Loucy (cell line): ENCODE measurements at regions not wholly inside any gene's neighbourhood (a gene's known extent, or its start where the extent isn't known, plus 50 kb on each side); places are given as distances from the start of the nearest gene placed in this dataset.

Experiments used
- H2AFZ ChIP-seq: fragments of 200-600 bp; sonication (generic); 2 replicates; pipeline ENCODE4 v1.6.0; 2016; ENCODE audit warnings: antibody characterized with exemption, mild to moderate bottlenecking, low read length, moderate library complexity
- H3F3A ChIP-seq: fragments of 200-600 bp; 2 replicates; pipeline ENCODE4 v1.6.0; 2016; ENCODE audit warnings: antibody characterized with exemption, low read depth, mild to moderate bottlenecking
- H3K27me3 ChIP-seq: fragments of 200-600 bp; sonication (generic); 2 replicates; pipeline ENCODE4 v1.6.1; 2014; ENCODE audit warnings: low read length, mild to moderate bottlenecking; ENCODE audit not compliant: insufficient read depth, poor library complexity, severe bottlenecking
- H3K36me3 ChIP-seq: fragments of 200-600 bp; sonication (generic); 2 replicates; pipeline ENCODE4 v1.6.1; 2016; ENCODE audit warnings: low read length; ENCODE audit not compliant: insufficient read depth
- H3K4me1 ChIP-seq: fragments of 200-600 bp; sonication (generic); 2 replicates; pipeline ENCODE4 v1.5.1; 2014; ENCODE audit warnings: low read length, mild to moderate bottlenecking; ENCODE audit not compliant: insufficient read depth, poor library complexity, severe bottlenecking
- H3K4me2 ChIP-seq: fragments of 200-600 bp; sonication (generic); 2 replicates; pipeline ENCODE4 v1.6.0; 2014; ENCODE audit warnings: antibody characterized with exemption, low read length, low read depth, mild to moderate bottlenecking; ENCODE audit not compliant: poor library complexity, severe bottlenecking
- H3K4me3 ChIP-seq: fragments of 200-600 bp; sonication (generic); 2 replicates; pipeline ENCODE4 v1.5.1; 2014; ENCODE audit warnings: low read length, mild to moderate bottlenecking, mixed read lengths; ENCODE audit not compliant: poor library complexity, severe bottlenecking
- H3K79me2 ChIP-seq: fragments of 200-600 bp; sonication (generic); 2 replicates; pipeline ENCODE4 v1.6.1; 2014; ENCODE audit warnings: low read length; ENCODE audit not compliant: insufficient read depth
- H3K9ac ChIP-seq: fragments of 200-600 bp; sonication (generic); 2 replicates; pipeline ENCODE4 v1.6.0; 2014; ENCODE audit warnings: mild to moderate bottlenecking, low read depth, low read length, moderate library complexity; ENCODE audit not compliant: poor library complexity, severe bottlenecking
- H3K9me2 ChIP-seq: fragments of 200-600 bp; sonication (generic); replicated peaks from 2 replicates; pipeline ENCODE4 v1.6.1; 2016; ENCODE audit warnings: low read depth, low read length, mixed read lengths
- H3K9me3 ChIP-seq: fragments of 200-600 bp; sonication (generic); 2 replicates; pipeline ENCODE4 v1.6.1; 2014; ENCODE audit warnings: mild to moderate bottlenecking, antibody characterized with exemption, low read length, low read depth; ENCODE audit not compliant: insufficient read depth
- H4K20me1 ChIP-seq: fragments of 200-600 bp; sonication (generic); 2 replicates; pipeline ENCODE4 v1.6.0; 2014; ENCODE audit warnings: antibody characterized with exemption, low read length, mild to moderate bottlenecking; ENCODE audit not compliant: insufficient read depth, poor library complexity, severe bottlenecking
- EZH2phosphoT487 ChIP-seq: fragments of 200-600 bp; IDR thresholded peaks from 2 replicates; pipeline ENCODE4 v1.6.1; 2018; ENCODE audit warnings: antibody characterized with exemption, mild to moderate bottlenecking, moderate library complexity, borderline replicate concordance
- TF ChIP-seq, protein P1 (sequence below): fragments of 200-600 bp; sonication (generic); conservative IDR thresholded peaks from 2 replicates; pipeline ENCODE4 v1.5.1; 2014; ENCODE audit warnings: mild to moderate bottlenecking, antibody characterized with exemption, low read length

DNA sequence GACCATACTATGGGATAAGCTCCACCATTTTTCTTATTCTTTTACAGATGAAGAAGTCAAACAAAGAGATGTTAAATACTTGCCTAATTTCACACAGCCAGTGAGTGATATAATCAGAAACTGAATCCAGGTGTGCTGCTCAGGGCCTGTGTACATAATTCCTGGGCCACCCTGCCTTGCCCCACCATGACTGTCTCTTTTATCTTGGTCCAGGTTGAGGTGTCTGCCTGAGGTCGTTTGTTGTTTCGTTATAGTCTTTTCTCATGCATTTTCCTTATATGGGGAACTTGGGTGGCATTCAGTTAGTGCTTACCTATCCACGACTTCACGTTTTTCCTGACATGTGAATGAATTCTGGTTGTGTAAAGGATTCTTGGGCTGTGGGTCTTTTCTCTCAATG lies 277.6 kb downstream of the COL12A1 start:
- Histone ChIP-seq H3F3A (no peaks in the 10 kb centered on the region), H3K4me3 (no peak overlapping the region), H3K4me1 (no peaks in the 10 kb centered on the region), H3K4me2 (no peak overlapping the region), H3K27me3 (no peaks in the 10 kb centered on the region), H3K9me3 (no peaks in the 10 kb centered on the region), H3K9me2 (no peaks in the 10 kb centered on the region), H2AFZ (no peak overlapping the region), H3K9ac (no peak overlapping the region), H4K20me1 (no peaks in the 10 kb centered on the region), H3K36me3 (no peaks in the 10 kb centered on the region), H3K79me2 (no peaks in the 10 kb centered on the region)
- no peak for TF ChIP-seq EZH2phosphoT487

DNA sequence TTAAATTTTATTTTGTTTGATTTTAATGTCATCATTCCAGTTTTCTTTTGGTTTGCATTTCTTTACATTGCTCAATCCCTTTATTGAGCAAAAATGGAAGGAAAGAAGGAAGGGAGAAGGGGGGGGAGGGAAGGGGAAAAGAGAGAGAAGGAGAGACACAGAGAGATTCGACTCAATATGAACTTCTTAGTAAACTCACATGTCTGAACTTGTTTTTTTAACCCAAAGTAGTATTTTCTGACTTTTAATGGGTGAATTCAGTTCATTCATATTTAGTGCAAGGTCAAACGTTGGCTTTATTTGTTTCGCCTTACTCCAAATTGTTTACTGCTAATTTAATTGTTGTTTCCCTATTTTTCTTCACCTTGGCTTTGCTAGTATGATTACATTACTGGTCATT lies 278.6 kb downstream of the COL12A1 start:
- Histone ChIP-seq H3K4me1 (no peaks in the 10 kb centered on the region), H2AFZ (no peak overlapping the region), H3K27me3 (no peaks in the 10 kb centered on the region), H3K36me3 (no peaks in the 10 kb centered on the region), H4K20me1 (no peaks in the 10 kb centered on the region), H3F3A (no peaks in the 10 kb centered on the region), H3K9me2 (no peaks in the 10 kb centered on the region), H3K9ac (no peak overlapping the region), H3K9me3 (no peaks in the 10 kb centered on the region), H3K79me2 (no peaks in the 10 kb centered on the region), H3K4me3 (no peak overlapping the region), H3K4me2 (no peak overlapping the region)
- TF ChIP-seq, protein P1, sequence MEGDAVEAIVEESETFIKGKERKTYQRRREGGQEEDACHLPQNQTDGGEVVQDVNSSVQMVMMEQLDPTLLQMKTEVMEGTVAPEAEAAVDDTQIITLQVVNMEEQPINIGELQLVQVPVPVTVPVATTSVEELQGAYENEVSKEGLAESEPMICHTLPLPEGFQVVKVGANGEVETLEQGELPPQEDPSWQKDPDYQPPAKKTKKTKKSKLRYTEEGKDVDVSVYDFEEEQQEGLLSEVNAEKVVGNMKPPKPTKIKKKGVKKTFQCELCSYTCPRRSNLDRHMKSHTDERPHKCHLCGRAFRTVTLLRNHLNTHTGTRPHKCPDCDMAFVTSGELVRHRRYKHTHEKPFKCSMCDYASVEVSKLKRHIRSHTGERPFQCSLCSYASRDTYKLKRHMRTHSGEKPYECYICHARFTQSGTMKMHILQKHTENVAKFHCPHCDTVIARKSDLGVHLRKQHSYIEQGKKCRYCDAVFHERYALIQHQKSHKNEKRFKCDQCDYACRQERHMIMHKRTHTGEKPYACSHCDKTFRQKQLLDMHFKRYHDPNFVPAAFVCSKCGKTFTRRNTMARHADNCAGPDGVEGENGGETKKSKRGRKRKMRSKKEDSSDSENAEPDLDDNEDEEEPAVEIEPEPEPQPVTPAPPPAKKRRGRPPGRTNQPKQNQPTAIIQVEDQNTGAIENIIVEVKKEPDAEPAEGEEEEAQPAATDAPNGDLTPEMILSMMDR: no peak
- no peak for TF ChIP-seq EZH2phosphoT487

DNA sequence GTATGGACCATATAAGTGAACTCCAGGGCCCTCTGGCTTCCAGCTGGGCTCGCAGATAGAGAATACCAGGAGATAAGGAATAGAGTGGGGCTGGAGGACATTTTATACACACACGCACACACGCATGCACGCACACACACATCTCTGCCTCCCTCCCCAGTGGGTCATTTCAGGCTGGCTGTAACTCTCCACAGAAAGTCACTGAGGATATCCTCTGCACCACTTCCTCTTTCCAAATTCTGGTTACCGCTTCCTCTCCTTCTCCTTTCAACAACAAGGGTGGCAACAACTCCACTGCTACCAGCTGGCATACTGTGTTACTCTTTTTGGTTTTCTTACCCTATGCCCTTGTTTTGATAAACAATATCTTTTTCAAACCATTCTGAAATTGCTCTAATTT lies 280.2 kb downstream of the COL12A1 start:
- H2AFZ ChIP-seq: no peak overlapping the region
- H3K9ac ChIP-seq: no peak overlapping the region
- no peaks in the 10 kb centered on the region for H3K9me3 ChIP-seq
- H3F3A ChIP-seq: no peaks in the 10 kb centered on the region
- H4K20me1 ChIP-seq: no peaks in the 10 kb centered on the region
- no peak overlapping the region for H3K4me3 ChIP-seq
- no peaks in the 10 kb centered on the region for H3K79me2 ChIP-seq
- H3K4me1 ChIP-seq: no peaks in the 10 kb centered on the region
- H3K9me2 ChIP-seq: no peaks in the 10 kb centered on the region
- H3K4me2 ChIP-seq: no peak overlapping the region
- TF ChIP-seq, protein P1: no peak
- no peak for TF ChIP-seq EZH2phosphoT487
- H3K36me3 ChIP-seq: no peaks in the 10 kb centered on the region
- H3K27me3 ChIP-seq: no peaks in the 10 kb centered on the region

DNA sequence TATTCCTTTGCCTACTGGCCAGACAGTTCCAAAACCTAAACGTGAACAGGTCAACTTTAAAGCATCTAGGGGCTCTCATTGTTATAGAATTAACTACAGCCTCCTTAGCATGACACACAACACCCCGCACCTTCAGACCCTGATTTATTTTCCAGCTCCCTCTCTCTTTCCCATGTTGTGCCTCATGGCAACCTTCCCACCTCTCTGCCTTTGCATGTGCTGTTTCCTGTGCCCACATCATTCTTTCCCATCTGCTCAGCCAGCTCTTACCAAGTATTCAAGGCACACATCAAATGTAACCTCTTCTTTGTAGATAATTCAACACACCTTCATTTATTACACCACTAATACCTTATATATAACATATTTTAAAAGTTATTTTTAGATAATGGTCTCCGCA lies 291.0 kb downstream of the COL12A1 start:
- no peaks in the 10 kb centered on the region for H3K79me2 ChIP-seq
- no peak overlapping the region for H3K4me3 ChIP-seq
- H4K20me1 ChIP-seq: no peaks in the 10 kb centered on the region
- no peak overlapping the region for H3K9ac ChIP-seq
- H3K9me2 ChIP-seq: no peaks in the 10 kb centered on the region
- H3K9me3 ChIP-seq: no peaks in the 10 kb centered on the region
- H3K4me2 ChIP-seq: no peak overlapping the region
- no peaks in the 10 kb centered on the region for H3K27me3 ChIP-seq
- no peak for TF ChIP-seq EZH2phosphoT487
- TF ChIP-seq, protein P1: no peak
- H3K36me3 ChIP-seq: no peaks in the 10 kb centered on the region
- no peaks in the 10 kb centered on the region for H3F3A ChIP-seq
- H3K4me1 ChIP-seq: no peaks in the 10 kb centered on the region
- H2AFZ ChIP-seq: no peak overlapping the region
